Large intestine (tissue), 3 donors: ENCODE measurements at regions not wholly inside any gene's neighbourhood (a gene's known extent, or its start where the extent isn't known, plus 50 kb on each side); places are given as distances from the start of the nearest gene placed in this dataset.
"Not testable (repeated sequence)": the region's sequence is repeated elsewhere in the genome, so short reads cannot be mapped to it uniquely, and the experiment has no call there.

ENCODE experiments used
- DNase-seq, 2 donors: peaks; one replicate each; pipeline versions ENCODE4 v3.0.0 to v3.0.0-alpha.2; 2013
- H3K27ac ChIP-seq: one replicate; pipeline ENCODE4 v1.5.1; 2013; ENCODE audit warnings: low read length
- H3K27me3 ChIP-seq: 2 replicates; pipeline ENCODE4 v1.6.1; 2013; ENCODE audit warnings: low read length; ENCODE audit not compliant: control insufficient read depth, insufficient read depth
- H3K36me3 ChIP-seq: 2 replicates; pipeline ENCODE4 v1.6.1; 2013; ENCODE audit warnings: low read length; ENCODE audit not compliant: control insufficient read depth, insufficient read depth
- H3K4me1 ChIP-seq: one replicate; pipeline ENCODE4 v1.6.1; 2013; ENCODE audit warnings: low read length; ENCODE audit not compliant: control insufficient read depth, insufficient read depth
- H3K4me3 ChIP-seq: one replicate; pipeline ENCODE4 v1.5.1; 2013; ENCODE audit warnings: low read length
- H3K9me3 ChIP-seq: one replicate; pipeline ENCODE4 v1.6.1; 2013; ENCODE audit warnings: mild to moderate bottlenecking, low read depth, low read length, moderate library complexity; ENCODE audit not compliant: control insufficient read depth
- WGBS: methylation state at CpG from one replicate; pipeline ENCODE4 v1.1.5; 2013; ENCODE audit warnings: low lambda C conversion rate; ENCODE audit not compliant: insufficient coverage; 5-methylcytosine and 5-hydroxymethylcytosine counted together

GRCh38 chr4:20086067-20086798, 165.5 kb upstream of the SLIT2 start:
- no peak overlapping the region for H3K4me3 ChIP-seq
- no peaks in the 10 kb centered on the region for H3K9me3 ChIP-seq
- WGBS: 94% methylated on average over 4 of the region's 6 CpGs
- H3K36me3 ChIP-seq: no peaks in the 10 kb centered on the region
- H3K27ac ChIP-seq: no peak overlapping the region
- no peaks in the 10 kb centered on the region for H3K27me3 ChIP-seq
- no peaks in the 10 kb centered on the region for H3K4me1 ChIP-seq
- no peak for DNase-seq

GRCh38 chr4:20085653-20086052, 166.1 kb upstream of the SLIT2 start:
- no peaks in the 10 kb centered on the region for H3K9me3 ChIP-seq
- no peaks in the 10 kb centered on the region for H3K4me1 ChIP-seq
- no peak overlapping the region for H3K27ac ChIP-seq
- WGBS: 80% methylated on average over 1 of the region's 1 CpG
- no peaks in the 10 kb centered on the region for H3K36me3 ChIP-seq
- no peak for DNase-seq
- no peak overlapping the region for H3K4me3 ChIP-seq
- H3K27me3 ChIP-seq: no peaks in the 10 kb centered on the region

GRCh38 chr4:20085156-20085555, 166.5 kb upstream of the SLIT2 start:
- no peaks in the 10 kb centered on the region for H3K4me1 ChIP-seq
- no peaks in the 10 kb centered on the region for H3K9me3 ChIP-seq
- WGBS: 93% methylated on average over 2 of the region's 3 CpGs
- DNase-seq: no peak
- no peak overlapping the region for H3K4me3 ChIP-seq
- H3K27ac ChIP-seq: no peak overlapping the region
- no peaks in the 10 kb centered on the region for H3K27me3 ChIP-seq
- H3K36me3 ChIP-seq: no peaks in the 10 kb centered on the region

GRCh38 chr4:20084488-20084887, 167.2 kb upstream of the SLIT2 start:
- Histone ChIP-seq H3K27me3 (no peaks in the 10 kb centered on the region), H3K4me3 (no peak overlapping the region), H3K27ac (no peak overlapping the region), H3K9me3 (no peaks in the 10 kb centered on the region), H3K36me3 (no peaks in the 10 kb centered on the region), H3K4me1 (no peaks in the 10 kb centered on the region)
- no peak for DNase-seq

- H3K27ac ChIP-seq: no peak overlapping the region
- H3K36me3 ChIP-seq: no peaks in the 10 kb centered on the region
- no peaks in the 10 kb centered on the region for H3K27me3 ChIP-seq
- no peak overlapping the region for H3K4me3 ChIP-seq
- no peaks in the 10 kb centered on the region for H3K9me3 ChIP-seq
- H3K4me1 ChIP-seq: no peaks in the 10 kb centered on the region
- DNase-seq: no peak
- no CpG with 5 or more reads among the region's 5 CpGs for WGBS
Observed at GRCh38 chr4:20078644-20079043, 173.1 kb upstream of the SLIT2 start.

GRCh38 chr4:20075248-20075871, 176.3 kb upstream of the SLIT2 start:
- Histone ChIP-seq H3K27ac (no peak overlapping the region), H3K9me3 (no peaks in the 10 kb centered on the region), H3K4me3 (no peak overlapping the region), H3K36me3 (no peaks in the 10 kb centered on the region), H3K4me1 (no peaks in the 10 kb centered on the region), H3K27me3 (no peaks in the 10 kb centered on the region)
- no peak for DNase-seq

GRCh38 chr4:20074450-20074849, 177.3 kb upstream of the SLIT2 start:
- H3K9me3 ChIP-seq: no peaks in the 10 kb centered on the region
- no CpG with 5 or more reads among the region's 3 CpGs for WGBS
- no peak for DNase-seq

GRCh38 chr4:20065952-20066351, 185.8 kb upstream of the SLIT2 start:
- Histone ChIP-seq H3K27me3 (no peaks in the 10 kb centered on the region), H3K9me3 (no peaks in the 10 kb centered on the region), H3K4me3 (no peak overlapping the region), H3K4me1 (no peaks in the 10 kb centered on the region), H3K36me3 (no peaks in the 10 kb centered on the region), H3K27ac (no peak overlapping the region)
- no peak for DNase-seq
- WGBS: no CpG with 5 or more reads among the region's 1 CpG

More at GRCh38 chr4:20074450-20074849, 177.3 kb upstream of the SLIT2 start:
- H3K36me3 ChIP-seq: no peaks in the 10 kb centered on the region
- no peak overlapping the region for H3K27ac ChIP-seq
- H3K27me3 ChIP-seq: no peaks in the 10 kb centered on the region
- H3K4me3 ChIP-seq: no peak overlapping the region
- H3K4me1 ChIP-seq: no peaks in the 10 kb centered on the region

- no CpG with 5 or more reads among the region's 5 CpGs for WGBS
Observed at GRCh38 chr4:20062857-20063256, 188.8 kb upstream of the SLIT2 start.

GRCh38 chr4:20062054-20062453, 189.7 kb upstream of the SLIT2 start:
- no peak overlapping the region for H3K4me3 ChIP-seq
- no peaks in the 10 kb centered on the region for H3K36me3 ChIP-seq
- H3K9me3 ChIP-seq: no peaks in the 10 kb centered on the region
- no peak overlapping the region for H3K27ac ChIP-seq
- H3K4me1 ChIP-seq: no peaks in the 10 kb centered on the region
- 60% methylated on average over 4 of the region's 7 CpGs for WGBS
- H3K27me3 ChIP-seq: no peaks in the 10 kb centered on the region
- no peak for DNase-seq

More at GRCh38 chr4:20062857-20063256, 188.8 kb upstream of the SLIT2 start:
- not testable (repeated sequence) for H3K9me3 ChIP-seq, DNase-seq, H3K36me3 ChIP-seq, H3K4me3 ChIP-seq, H3K4me1 ChIP-seq, H3K27ac ChIP-seq, H3K27me3 ChIP-seq

GRCh38 chr4:20050768-20051167, 200.9 kb upstream of the SLIT2 start:
- no peak for DNase-seq
- Histone ChIP-seq H3K9me3 (no peaks in the 10 kb centered on the region), H3K27me3 (no peaks in the 10 kb centered on the region), H3K4me3 (no peak overlapping the region), H3K36me3 (no peaks in the 10 kb centered on the region), H3K4me1 (no peaks in the 10 kb centered on the region), H3K27ac (no peak overlapping the region)
- no CpG with 5 or more reads among the region's 6 CpGs for WGBS
